Left lung (tissue), 4 donors: ENCODE measurements at regions not wholly inside any gene's neighbourhood (a gene's known extent, or its start where the extent isn't known, plus 50 kb on each side); places are given as distances from the start of the nearest gene placed in this dataset.

Experiments
- ATAC-seq: fragments of 200-7000 bp; cut with Tn5 transposase; one replicate; pipeline ENCODE4 v1.9.1; 2020; ENCODE audit warnings: moderate library complexity
- DNase-seq, 4 donors: peaks; one replicate each; pipeline ENCODE4 v3.0.0-alpha.2; 2013 to 2020
- H3K27ac ChIP-seq, 2 donors: fragments of 200-600 bp; sonication (generic) in 1 of 2; one replicate each; pipeline versions ENCODE4 v1.5.0 to v1.8.0; 2020 to 2021
- H3K27me3 ChIP-seq, 2 donors: fragments of 200-600 bp; sonication (generic) in 1 of 2; one replicate each; pipeline versions ENCODE4 v1.5.0 to v1.8.0; 2020 to 2021
- H3K36me3 ChIP-seq, 2 donors: fragments of 200-600 bp; sonication (generic) in 1 of 2; one replicate each; pipeline versions ENCODE4 v1.5.0 to v1.8.0; 2020 to 2021
- H3K4me1 ChIP-seq, 2 donors: fragments of 200-600 bp; one replicate each; pipeline ENCODE4 v1.8.0; 2021
- H3K4me3 ChIP-seq, 2 donors: fragments of 200-600 bp; sonication (generic) in 1 of 2; one replicate each; pipeline versions ENCODE4 v1.5.0 to v1.8.0; 2020 to 2021; ENCODE audit warnings: mild to moderate bottlenecking in 1 of 2
- H3K9me3 ChIP-seq, 2 donors: fragments of 200-600 bp; sonication (generic) in 1 of 2; one replicate each; pipeline versions ENCODE4 v1.5.0 to v1.8.0; 2020 to 2021
- CTCF ChIP-seq, 2 donors: fragments of 200-600 bp; sonication (generic) in 1 of 2; IDR thresholded peaks; one replicate each; pipeline versions ENCODE4 v1.5.0 to v1.8.0; 2021; ENCODE audit warnings: antibody characterized with exemption in 2 of 2
- intact Hi-C, 2 donors: fragments of 100-400 bp; cut with DNase I; formaldehyde crosslinking; loops; one replicate each; pipeline versions ENCODE4 v1.11.2 to v1.14.2; 2022
- donor health status: DM: no; HTN: yes; CAD: no.
- donor health status: DM: no; HTN: no; CAD: no.

GRCh38 chr5:115461093-115461492 lies 83.5 kb downstream of the FEM1C start:
- ATAC-seq (no peak), DNase-seq (no peak)
- Histone ChIP-seq H3K27ac (peak overlapping the region; percentile 46 to 71), H3K27me3 (no peaks in the 10 kb centered on the region), H3K36me3 (no peaks in the 10 kb centered on the region), H3K4me1 (peaks cover 12 to 13% of the 10 kb centered on the region in 2 donors), H3K4me3 (no peak overlapping the region), H3K9me3 (no peaks in the 10 kb centered on the region)
- intact Hi-C loops: no loop called here
- TF ChIP-seq CTCF (IDR thresholded peaks at IDR 0.05): no peak

GRCh38 chr5:115460472-115460871 lies 84.1 kb downstream of the FEM1C start:
- H3K9me3 ChIP-seq: no peaks in the 10 kb centered on the region
- peak; percentile 79 for ATAC-seq
- H3K4me3 ChIP-seq: no peak overlapping the region
- peak overlapping the region; percentile 46 to 71 for H3K27ac ChIP-seq
- H3K27me3 ChIP-seq: no peaks in the 10 kb centered on the region
- DNase-seq: peak in 3 of 4 donors; percentile 43 to 87 (median 84)
- intact Hi-C loops: no loop called here
- H3K4me1 ChIP-seq: peaks cover 13 to 16% of the 10 kb centered on the region in 2 donors
- no peak for TF ChIP-seq CTCF (IDR thresholded peaks at IDR 0.05)
- no peaks in the 10 kb centered on the region for H3K36me3 ChIP-seq

GRCh38 chr5:115459855-115460341 lies 84.7 kb downstream of the FEM1C start:
- Histone ChIP-seq H3K27ac (peak overlapping the region; percentile 46 to 71), H3K9me3 (no peaks in the 10 kb centered on the region), H3K4me3 (no peak overlapping the region), H3K4me1 (peaks cover 19 to 21% of the 10 kb centered on the region in 2 donors), H3K27me3 (no peaks in the 10 kb centered on the region), H3K36me3 (no peaks in the 10 kb centered on the region)
- no peak for TF ChIP-seq CTCF (IDR thresholded peaks at IDR 0.05)
- DNase-seq (no peak), ATAC-seq (peak; percentile 24)
- intact Hi-C loops: no loop called here

GRCh38 chr5:115458416-115458815 lies 86.2 kb downstream of the FEM1C start:
- no peaks in the 10 kb centered on the region for H3K27me3 ChIP-seq
- no peak overlapping the region for H3K27ac ChIP-seq
- DNase-seq (no peak), ATAC-seq (no peak)
- intact Hi-C loops: no loop called here
- H3K9me3 ChIP-seq: no peaks in the 10 kb centered on the region
- no peaks in the 10 kb centered on the region for H3K36me3 ChIP-seq
- H3K4me1 ChIP-seq: peaks cover 19 to 21% of the 10 kb centered on the region in 2 donors
- no peak overlapping the region for H3K4me3 ChIP-seq
- TF ChIP-seq CTCF (IDR thresholded peaks at IDR 0.05): no peak

GRCh38 chr5:115458003-115458409 lies 86.6 kb downstream of the FEM1C start:
- ATAC-seq (peak; percentile 43), DNase-seq (peak in 2 of 4 donors; percentile 49 to 58)
- Histone ChIP-seq H3K36me3 (no peaks in the 10 kb centered on the region), H3K27me3 (no peaks in the 10 kb centered on the region), H3K4me3 (no peak overlapping the region), H3K27ac (peak overlapping the region in 1 of 2 donors; percentile 18), H3K4me1 (peaks cover 19 to 21% of the 10 kb centered on the region in 2 donors), H3K9me3 (no peaks in the 10 kb centered on the region)
- TF ChIP-seq CTCF (IDR thresholded peaks at IDR 0.05): no peak
- intact Hi-C loops: no loop called here
